COLO668 (cell line): ENCODE measurements at regions not wholly inside any gene's neighbourhood (a gene's known extent, or its start where the extent isn't known, plus 50 kb on each side); places are given as distances from the start of the nearest gene placed in this dataset.
A peak's percentile ranks its signal among the peaks of the same experiment; 100 is the strongest.
"Not testable (repeated sequence)": the region's sequence is repeated elsewhere in the genome, so short reads cannot be mapped to it uniquely, and the experiment has no call there.

Experiments used
- DNase-seq: peaks from one replicate; lab custom pipeline; 2025; ENCODE audit not compliant: unreplicated experiment; lab: John Stamatoyannopoulos, UW

DNA sequence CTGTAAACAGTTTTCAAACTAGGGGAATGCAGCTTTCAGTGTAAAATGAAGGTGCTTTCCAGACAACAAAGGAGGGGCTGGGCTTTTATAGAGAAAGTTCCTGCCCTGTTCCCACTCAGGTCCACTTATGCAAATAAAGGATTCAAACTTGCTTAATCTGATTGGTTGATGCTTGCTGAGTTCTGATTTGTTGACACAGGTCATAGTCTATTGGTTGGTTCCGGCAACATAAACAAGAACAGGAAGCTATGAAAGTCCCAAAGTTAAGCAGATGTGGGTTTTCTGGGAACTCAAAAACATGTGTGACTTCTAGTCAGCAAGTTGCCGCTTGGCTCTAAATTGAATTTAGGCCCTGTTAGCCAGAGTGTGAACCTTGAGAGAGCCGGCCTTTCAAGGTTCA, 194.2 kb upstream of the SVIL start:
- DNase-seq: no peak

GRCh38 chr10:29828440-29828894, 193.7 kb upstream of the SVIL start:
- DNase-seq: no peak

- no peak for DNase-seq
These were observed 192.7 kb upstream of the SVIL start for GRCh38 chr10:29827512-29827911.

- no peak for DNase-seq
These were observed 192.2 kb upstream of the SVIL start for GRCh38 chr10:29826801-29827450.

- no peak for DNase-seq
These were observed 191.4 kb upstream of the SVIL start for GRCh38 chr10:29826221-29826620.

DNA sequence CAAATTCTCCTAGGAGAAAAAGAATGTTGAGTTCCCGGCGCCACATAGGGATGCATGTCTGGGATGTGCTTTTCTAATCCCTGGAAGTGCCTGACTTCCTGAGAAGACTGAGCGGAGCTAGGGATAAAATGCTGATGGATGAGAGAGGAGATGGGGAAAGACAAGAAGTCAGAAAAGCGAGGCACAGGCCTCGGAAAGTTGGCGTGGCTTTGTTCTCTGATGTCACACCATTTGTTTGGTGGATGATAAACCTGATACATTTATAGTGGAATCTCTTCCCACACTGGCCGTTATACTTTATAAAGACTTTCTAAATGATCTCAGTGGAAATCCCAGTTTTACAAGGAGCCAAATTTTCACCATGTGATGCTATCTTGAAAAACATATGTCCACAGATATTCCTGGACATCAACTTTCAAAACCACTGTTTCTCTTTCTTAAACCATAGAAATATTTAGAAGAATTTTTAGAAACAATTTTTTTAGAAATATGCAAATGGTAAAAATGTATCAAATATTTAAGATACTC, 188.8 kb upstream of the SVIL start:
- DNase-seq: no peak

DNA sequence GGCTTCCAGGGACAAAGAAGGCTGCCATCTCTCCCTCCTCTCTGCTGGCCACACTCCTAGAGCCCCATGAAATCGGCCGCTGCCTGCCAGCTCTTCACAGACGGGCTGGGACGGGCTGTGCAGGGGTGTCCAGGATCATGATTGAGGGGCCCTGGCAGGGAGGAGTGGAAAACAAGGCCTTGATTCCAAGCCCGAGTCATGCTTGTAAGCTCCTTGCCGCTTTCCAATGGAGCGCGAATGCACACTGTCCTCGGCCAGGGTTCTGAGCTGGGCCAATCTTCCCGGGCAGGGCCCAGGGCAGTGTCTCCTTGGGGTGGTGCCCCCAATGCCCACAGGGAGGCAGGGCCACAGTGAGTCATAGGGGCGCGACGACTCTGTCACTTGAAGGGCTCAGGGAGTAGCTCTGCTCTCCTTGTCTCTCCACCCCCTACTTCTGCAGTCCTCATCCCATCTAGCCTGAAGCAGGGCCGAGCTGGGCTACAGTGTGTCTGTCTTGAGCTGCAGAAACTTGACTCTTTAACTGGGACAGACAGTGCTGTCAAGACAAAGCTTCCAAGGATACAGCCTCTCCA, 186.2 kb upstream of the SVIL start:
- no peak for DNase-seq

GRCh38 chr10:29816801-29817558, 182.2 kb upstream of the SVIL start:
- no peak for DNase-seq

GRCh38 chr10:29815572-29815971, 180.8 kb upstream of the SVIL start:
- DNase-seq: no peak

DNA sequence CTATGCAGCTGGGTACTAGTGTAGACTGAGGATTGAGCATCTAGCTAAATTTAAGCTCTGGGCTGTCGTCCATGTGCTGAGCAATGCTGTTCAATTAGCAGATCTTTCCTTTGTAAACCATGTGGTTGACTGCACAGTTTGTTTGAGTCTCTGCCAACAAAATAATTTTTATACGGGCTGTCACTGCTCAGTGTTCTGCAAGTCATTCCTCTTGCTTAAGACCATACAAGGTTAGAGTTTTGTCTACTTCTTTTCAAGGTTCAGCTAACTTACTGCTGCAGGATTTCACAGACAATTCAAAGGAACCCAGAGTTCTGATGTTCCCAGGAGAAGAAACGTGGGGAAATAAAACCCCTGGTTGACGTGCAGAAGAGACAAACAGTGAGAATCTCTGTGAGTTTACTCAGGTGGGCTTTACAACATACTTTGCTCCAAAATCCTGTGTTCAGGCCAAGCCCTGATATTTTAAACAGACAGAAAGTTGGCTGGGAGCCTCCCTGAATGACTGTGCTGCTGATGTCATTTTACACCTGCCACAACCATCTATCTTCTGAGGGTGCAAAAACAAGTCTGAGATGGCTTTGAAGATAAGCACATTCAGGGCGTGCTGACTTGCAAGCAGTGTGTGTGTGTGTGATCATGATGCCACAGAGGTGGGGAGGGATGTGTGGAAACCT, 177.1 kb upstream of the SVIL start:
- no peak for DNase-seq

- DNase-seq: no peak
These were observed 176.0 kb upstream of the SVIL start for GRCh38 chr10:29810816-29811215.

DNA sequence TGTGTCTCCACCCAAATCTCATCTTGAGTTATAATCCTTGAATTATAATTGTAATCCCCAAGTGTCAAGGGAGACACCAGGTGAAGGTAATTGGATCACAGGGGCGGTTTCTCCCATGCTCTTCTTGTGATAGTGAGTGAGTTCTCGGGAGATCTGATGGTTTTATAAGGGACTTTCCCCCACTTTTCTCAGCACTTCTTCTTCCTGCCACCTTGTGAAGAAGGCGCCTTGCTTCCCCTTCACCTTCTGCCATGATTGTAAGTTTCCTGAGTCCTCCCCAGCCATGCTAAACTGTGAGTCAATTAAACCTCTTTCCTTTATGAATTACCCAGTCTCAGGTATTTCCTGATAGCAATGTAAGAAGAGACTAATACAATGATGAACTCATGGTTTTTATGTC, 175.5 kb upstream of the SVIL start:
- DNase-seq: not testable (repeated sequence)

DNA sequence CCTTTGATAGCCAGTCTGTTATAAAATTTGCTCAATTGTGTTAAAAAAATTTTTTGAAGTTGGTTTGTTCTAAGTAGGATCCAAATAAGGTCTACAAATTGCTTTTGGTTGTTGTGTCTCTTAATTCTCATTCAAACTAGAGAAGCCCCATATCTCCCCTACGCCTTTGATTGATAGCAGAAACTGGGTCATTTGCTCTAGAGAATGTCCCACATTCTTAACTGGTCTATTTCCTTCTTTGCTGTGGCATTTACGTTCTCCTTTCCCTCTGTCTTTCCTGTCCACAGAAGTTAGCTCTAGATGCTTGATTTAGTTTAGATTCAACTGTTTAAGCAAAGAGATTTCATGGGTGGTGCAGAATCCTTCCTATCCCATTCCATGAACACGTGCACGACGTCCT, 174.6 kb upstream of the SVIL start:
- DNase-seq: no peak

DNA sequence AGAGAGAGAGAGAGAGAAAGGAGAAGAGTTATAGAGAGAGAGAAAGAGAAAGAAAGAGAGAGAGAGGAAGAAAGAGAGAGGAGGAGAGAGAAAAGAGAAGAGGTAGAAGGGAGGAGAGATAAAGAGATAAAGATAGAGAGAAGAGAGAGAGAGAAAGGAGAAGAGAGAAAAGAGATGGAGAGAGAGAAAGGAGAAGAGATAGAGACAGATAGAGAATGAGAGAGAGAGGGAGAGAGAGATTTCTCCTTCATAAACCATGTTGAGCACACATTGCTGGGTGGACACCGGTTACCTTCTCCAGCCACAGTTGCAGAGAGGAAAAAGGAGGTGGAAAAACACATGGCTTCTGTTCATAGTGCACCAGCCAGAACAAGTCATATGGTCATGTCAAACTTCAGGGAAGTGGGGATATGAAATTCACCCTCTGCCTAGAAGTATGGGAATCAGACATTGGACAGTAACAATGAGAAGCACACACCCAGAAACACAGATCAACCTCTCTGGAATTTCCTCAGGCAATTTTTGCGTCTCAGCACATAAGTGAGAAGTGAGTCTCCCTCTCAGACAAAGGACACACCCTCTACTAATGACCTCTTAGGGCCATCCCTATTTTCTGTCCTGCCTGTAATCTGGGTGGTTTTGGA, 172.5 kb upstream of the SVIL start:
- DNase-seq: no peak

- no peak for DNase-seq
These were observed 171.6 kb upstream of the SVIL start for GRCh38 chr10:29806350-29806788.

- DNase-seq: no peak
These were observed 170.5 kb upstream of the SVIL start for GRCh38 chr10:29805134-29805723.

GRCh38 chr10:29804025-29804852, 169.5 kb upstream of the SVIL start:
- DNase-seq: peak; percentile 37

GRCh38 chr10:29802171-29802570, 167.4 kb upstream of the SVIL start:
- no peak for DNase-seq

DNA sequence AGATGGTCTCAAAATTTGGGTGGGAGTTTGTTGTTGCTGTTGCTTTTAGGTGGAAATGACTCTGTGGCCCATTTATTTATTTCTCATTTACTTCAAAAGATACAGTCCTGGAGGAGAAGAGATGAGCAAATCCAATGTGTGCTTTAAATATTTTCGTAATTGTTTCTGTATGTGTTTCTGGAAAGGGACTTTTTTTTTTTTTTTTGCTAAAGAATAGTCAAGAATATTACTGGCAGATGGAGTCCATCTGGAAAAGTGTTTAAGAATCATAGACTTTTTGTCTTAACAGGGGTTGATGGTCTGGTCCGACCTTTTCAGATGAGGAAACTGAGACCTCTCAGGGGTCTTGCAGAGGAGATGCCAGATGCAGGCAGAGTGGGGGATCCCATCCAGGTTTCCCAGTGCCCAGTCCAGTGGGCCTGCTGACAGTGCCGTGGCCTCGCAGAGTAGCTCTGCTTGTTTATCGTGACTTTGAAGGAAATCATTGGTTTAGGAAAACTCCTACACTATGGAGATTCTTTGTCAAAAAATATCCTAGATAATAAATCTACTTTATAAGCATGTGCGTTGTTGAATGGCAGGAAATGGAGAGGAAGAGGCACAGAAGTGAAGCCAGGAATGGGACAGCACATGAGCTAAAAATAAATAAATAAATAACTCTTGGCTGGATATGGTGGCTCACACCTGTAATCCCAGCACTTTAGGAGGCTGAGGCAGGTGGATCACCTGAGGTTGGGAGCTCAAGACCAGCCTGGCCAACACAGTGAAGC, 164.3 kb upstream of the SVIL start:
- DNase-seq: no peak
